ENCODE measurements at regions not wholly inside any gene's neighbourhood (a gene's known extent, or its start where the extent isn't known, plus 50 kb on each side); places are given as distances from the start of the nearest gene placed in this dataset.
"Not testable (repeated sequence)": the region's sequence is repeated elsewhere in the genome, so short reads cannot be mapped to it uniquely, and the experiment has no call there.

- DNase-seq (ENCODE audit: extremely low spot score, insufficient read length, low read depth) (no peak), FAIRE-seq (no peak)
Observed at GRCh38 chr2:125747165-125747425, 908.9 kb upstream of the GYPC start.

GRCh38 chr2:125756431-125756830, 899.5 kb upstream of the GYPC start:
- FAIRE-seq (no peak), DNase-seq (ENCODE audit: extremely low spot score, insufficient read length, low read depth) (no peak)

DNA sequence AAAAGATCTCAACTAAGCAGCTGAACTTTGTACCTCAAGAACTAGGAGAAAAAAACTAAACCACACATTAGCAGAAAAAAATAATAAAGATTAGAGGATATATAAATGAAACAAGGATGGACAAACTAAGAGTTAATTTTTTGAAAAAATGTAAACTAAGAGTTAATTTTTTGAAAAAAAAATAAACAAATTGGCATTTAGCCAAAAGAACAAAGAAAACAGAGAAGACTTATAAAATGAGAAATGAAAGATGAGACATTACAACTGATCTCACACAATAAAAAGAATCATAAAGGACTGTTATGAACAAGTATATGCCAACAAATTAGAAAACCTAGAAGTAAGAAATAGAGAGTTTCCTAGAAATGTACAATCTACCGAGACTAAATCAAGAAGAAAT, 859.2 kb upstream of the GYPC start:
- no peak for FAIRE-seq

GRCh38 chr2:125797192-125797591, 858.8 kb upstream of the GYPC start:
- FAIRE-seq (no peak), DNase-seq (ENCODE audit: extremely low spot score, insufficient read length, low read depth) (no peak)

More for the DNA sequence above, 859.2 kb upstream of the GYPC start:
- no peak for DNase-seq (ENCODE audit: extremely low spot score, insufficient read length, low read depth)

DNA sequence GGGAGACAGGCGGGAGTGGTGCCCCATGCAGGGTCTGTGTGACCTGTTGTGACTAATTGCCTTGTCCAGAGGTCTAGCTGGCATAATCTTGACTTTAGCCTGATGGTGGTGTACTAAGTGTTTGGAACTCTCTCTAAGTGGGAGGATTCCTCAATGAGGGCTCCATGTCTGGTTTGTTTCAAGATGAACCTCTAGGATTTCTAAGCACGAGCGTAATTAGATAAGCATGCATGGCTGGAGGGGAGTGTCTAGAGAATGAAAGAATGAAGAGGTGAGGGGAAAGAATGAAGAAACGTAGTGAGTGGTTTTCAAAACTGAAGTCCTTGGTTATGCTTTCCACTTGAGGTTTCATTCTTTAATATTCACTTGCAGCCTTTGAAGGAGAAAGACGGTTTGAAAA, 833.2 kb upstream of the GYPC start:
- FAIRE-seq, result no peak

DNA sequence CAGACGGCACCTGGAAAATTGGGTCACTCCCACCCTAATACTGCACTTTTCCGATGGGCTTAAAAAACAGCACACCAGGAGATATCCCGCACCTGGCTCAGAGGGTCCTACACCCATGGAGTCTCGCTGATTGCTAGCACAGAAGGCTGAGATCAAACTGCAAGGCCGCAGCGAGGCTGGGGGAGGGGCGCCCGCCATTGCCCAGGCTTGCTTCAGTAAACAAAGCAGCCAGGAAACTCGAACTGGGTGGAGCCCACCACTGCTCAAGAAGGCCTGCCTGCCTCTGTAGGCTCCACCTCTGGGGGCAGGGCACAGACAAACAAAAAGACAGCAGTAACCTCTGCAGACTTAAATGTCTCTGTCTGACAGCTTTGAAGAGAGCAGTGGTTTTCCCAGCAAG, 830.2 kb upstream of the GYPC start:
- DNase-seq (ENCODE audit: extremely low spot score, insufficient read length, low read depth); FAIRE-seq: not testable (repeated sequence)

More for the DNA sequence above, 833.2 kb upstream of the GYPC start:
- DNase-seq (ENCODE audit: extremely low spot score, insufficient read length, low read depth), result no peak

GRCh38 chr2:125837128-125837527, 818.8 kb upstream of the GYPC start:
- FAIRE-seq (no peak), DNase-seq (ENCODE audit: extremely low spot score, insufficient read length, low read depth) (no peak)

GRCh38 chr2:125837611-125838010, 818.3 kb upstream of the GYPC start:
- DNase-seq (ENCODE audit: extremely low spot score, insufficient read length, low read depth), result no peak
- no peak for FAIRE-seq

DNA sequence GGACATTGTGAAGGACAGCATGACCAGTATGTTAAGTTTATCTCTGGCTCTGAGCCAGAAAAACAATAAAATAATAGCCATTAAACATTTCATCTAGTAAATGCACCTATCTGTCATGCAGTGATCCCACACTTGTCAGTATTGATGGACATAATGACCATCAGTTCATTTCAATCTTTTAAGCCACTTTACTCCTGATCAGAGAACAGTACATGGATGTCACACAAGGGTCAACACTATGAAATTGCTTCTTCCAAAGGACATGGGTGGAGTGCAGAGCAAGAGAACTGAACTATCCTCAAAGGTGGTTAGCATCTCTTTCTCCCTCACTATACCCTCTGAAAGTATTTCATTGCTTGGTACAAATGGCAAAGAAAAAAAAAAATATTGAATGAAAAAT, 816.0 kb upstream of the GYPC start:
- DNase-seq (ENCODE audit: extremely low spot score, insufficient read length, low read depth) (no peak), FAIRE-seq (no peak)

- FAIRE-seq (no peak), DNase-seq (ENCODE audit: extremely low spot score, insufficient read length, low read depth) (no peak)
Observed at GRCh38 chr2:125842041-125842440, 813.9 kb upstream of the GYPC start.

DNA sequence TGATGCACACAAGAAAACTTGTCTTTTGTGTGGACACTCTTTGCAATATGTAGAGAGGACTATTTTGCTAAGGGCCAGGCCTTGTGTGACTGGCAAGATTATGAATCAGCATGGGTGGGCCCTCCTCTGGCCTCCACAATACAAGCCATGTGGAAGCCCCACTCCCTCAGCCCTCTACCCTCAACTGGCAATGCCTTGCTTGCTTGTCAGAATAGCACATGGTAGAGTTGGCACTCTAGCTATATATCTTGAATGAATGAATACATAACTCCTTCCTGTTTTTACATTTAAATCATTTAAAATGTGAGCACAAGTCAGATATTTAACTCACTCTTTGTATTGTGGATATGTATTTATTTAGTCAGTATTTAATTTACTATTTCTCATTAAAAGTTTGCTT, 805.4 kb upstream of the GYPC start:
- no peak for DNase-seq (ENCODE audit: extremely low spot score, insufficient read length, low read depth)
- FAIRE-seq, result no peak

- DNase-seq (ENCODE audit: extremely low spot score, insufficient read length, low read depth) (no peak), FAIRE-seq (no peak)
Observed at GRCh38 chr2:125852364-125852763, 803.6 kb upstream of the GYPC start.

DNA sequence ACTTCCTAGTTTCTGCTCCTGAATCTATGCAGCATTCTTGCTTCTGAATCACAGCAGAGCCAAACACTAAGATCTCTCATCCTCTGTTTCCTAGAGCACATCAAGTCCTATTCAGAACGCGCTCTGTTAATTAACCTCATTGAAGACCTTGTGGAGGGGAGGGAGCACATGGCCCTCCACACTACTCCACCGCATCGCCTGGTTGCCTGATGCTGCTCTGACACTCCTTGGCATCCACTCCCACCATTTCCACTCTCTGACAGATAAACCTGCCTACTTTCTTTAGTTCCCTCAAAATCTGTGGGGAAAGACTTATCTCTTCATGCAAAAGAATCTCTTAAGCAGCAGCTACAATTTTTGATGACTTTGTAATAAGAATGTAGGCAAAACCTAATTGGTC, 802.3 kb upstream of the GYPC start:
- DNase-seq (ENCODE audit: extremely low spot score, insufficient read length, low read depth) (no peak), FAIRE-seq (no peak)

GRCh38 chr2:125855204-125855603, 800.8 kb upstream of the GYPC start:
- DNase-seq (ENCODE audit: extremely low spot score, insufficient read length, low read depth) (no peak), FAIRE-seq (no peak)

GRCh38 chr2:125857971-125858794, 797.8 kb upstream of the GYPC start:
- DNase-seq (ENCODE audit: extremely low spot score, insufficient read length, low read depth), result no peak
- FAIRE-seq, result no peak

DNA sequence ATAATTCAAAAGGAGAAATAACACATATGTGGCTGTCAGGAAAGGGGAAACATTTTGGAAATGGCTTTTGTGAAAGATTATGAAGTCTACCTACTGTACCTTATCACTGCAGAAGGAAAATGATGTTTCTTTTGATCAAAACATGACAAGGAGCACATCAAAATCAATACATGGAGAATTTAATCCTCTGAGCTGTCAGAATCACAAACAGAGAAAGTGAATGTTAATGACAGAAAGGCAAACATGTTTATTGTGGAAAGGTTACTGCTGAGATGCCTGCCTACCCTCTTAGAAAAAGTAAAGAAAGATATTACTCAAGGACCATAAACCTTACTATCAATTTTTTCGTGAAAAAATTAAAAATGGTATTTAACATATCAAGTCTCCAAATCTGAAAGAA, 794.5 kb upstream of the GYPC start:
- DNase-seq (ENCODE audit: extremely low spot score, insufficient read length, low read depth) (no peak), FAIRE-seq (no peak)

DNA sequence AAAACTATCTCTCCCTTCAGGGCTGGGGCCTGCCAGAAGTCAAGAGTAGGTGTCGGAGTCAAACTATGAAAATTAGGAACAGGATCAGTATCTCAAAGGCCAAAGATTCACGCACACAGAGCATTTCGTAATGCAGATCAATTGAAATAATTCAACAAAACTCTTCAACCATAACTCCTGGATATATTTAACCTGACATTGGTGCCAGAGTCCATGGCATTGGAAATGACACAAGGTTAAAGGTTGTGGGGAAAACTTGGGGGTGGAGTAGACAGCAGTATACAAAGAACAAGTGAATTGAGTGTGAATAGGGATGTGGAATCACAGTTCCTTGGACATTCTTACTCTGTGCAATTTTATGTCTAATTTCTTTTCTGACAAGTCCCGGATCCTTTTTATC, 788.0 kb upstream of the GYPC start:
- no peak for FAIRE-seq
- DNase-seq (ENCODE audit: extremely low spot score, insufficient read length, low read depth), result no peak

- FAIRE-seq (no peak), DNase-seq (ENCODE audit: extremely low spot score, insufficient read length, low read depth) (no peak)
Observed at GRCh38 chr2:125870264-125870663, 785.7 kb upstream of the GYPC start.

- FAIRE-seq (no peak), DNase-seq (ENCODE audit: extremely low spot score, insufficient read length, low read depth) (no peak)
Observed at GRCh38 chr2:125870746-125871145, 785.2 kb upstream of the GYPC start.

DNA sequence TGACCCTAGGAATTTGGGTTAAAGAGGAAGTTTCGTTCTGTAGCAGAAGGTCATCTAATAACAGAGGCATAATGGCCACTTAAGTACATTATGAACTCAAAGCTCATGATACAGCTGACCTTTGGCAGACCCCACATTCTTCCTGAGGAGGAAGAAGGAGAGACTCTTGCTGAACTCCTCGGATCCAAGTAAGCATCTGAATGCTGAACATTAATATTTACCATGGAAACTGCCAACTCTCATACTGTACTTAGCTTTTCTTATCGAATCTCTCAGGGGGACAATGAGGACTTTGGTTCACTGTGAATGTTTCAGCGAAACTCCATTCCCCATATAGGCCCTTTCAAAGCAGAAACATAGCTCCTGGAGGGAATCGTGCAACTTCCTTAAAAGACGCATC, 781.4 kb upstream of the GYPC start:
- no peak for FAIRE-seq
- no peak for DNase-seq (ENCODE audit: extremely low spot score, insufficient read length, low read depth)

DNA sequence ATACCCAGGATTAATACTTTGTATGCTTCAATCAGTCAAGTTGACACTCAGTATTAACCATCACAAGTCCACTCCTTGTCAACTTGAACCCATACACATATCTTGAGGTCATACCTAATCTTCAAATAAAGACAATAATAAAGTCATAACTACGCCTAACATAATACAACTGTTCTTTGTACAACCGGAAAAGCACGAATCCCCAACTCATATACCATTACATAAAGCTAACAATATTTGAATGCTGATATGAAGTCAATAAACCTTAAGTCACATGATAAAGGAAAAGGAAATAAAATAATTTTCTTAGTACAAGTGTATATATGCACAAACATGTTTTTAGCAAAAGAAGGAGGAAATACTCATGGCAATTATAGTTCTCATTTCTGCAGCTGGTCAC, 770.6 kb upstream of the GYPC start:
- no peak for DNase-seq (ENCODE audit: extremely low spot score, insufficient read length, low read depth)
- no peak for FAIRE-seq

DNA sequence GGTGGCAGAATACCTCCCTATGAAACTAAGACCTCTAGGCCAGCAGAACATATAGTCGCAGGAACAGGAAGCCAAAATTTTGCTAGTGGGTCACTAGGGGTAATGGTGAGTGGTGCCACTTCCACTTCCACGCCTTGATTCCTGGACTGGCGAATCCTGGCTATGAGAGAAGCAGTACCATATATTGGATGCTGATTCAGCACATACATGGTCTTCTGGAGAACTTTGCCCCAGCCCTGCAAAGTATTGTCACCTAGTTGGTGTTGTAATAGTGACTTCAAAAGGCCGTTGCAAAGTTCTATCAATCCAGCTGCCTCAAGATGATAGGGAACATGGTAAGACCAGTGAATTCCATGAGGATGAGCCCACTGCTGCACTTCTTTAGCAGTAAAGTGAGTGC, 769.8 kb upstream of the GYPC start:
- no peak for DNase-seq (ENCODE audit: extremely low spot score, insufficient read length, low read depth)

More for the DNA sequence above, 769.8 kb upstream of the GYPC start:
- no peak for FAIRE-seq

Measured in GM18507 (cell line).